ENCODE measurements at regions not wholly inside any gene's neighbourhood (a gene's known extent, or its start where the extent isn't known, plus 50 kb on each side); places are given as distances from the start of the nearest gene placed in this dataset.

DNA sequence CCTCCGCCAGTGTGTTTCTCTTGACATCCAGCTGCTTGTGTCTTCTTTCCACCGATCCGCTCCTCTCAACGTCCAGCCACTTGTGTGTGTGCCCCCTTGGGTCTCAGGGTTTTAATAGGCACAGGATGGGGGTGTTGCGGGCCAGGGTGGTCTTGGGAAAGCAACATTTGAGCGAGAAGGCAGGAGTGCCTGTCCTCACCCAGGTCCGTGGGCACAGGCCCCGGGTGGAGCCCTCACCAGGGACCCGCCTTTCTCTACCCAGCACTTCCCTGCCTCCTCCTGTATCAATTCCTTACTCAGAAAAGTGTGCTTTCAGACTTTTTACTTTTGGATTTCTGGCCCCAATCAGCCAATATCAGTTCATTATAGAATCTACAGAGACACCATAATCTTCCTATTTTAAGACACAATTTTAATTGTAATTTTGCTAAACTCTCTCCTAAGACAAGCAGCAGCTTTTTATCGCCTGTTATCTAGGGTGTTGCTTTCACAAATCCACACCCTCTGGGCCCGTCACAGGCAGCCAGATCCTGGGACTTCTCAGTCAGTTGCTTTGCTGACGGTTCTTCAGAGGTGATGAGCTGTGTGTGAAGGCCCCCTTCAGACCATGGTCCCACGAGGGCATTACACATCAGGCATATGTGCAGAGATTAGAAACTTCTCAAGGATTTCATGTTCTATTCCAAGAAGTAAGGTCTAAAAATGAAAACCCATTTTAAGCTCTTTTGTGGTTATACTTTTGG lies 96.0 kb upstream of the FHL2 start:
- no peaks in the 10 kb centered on the region for H3K27me3 ChIP-seq
- TF ChIP-seq, protein P1, sequence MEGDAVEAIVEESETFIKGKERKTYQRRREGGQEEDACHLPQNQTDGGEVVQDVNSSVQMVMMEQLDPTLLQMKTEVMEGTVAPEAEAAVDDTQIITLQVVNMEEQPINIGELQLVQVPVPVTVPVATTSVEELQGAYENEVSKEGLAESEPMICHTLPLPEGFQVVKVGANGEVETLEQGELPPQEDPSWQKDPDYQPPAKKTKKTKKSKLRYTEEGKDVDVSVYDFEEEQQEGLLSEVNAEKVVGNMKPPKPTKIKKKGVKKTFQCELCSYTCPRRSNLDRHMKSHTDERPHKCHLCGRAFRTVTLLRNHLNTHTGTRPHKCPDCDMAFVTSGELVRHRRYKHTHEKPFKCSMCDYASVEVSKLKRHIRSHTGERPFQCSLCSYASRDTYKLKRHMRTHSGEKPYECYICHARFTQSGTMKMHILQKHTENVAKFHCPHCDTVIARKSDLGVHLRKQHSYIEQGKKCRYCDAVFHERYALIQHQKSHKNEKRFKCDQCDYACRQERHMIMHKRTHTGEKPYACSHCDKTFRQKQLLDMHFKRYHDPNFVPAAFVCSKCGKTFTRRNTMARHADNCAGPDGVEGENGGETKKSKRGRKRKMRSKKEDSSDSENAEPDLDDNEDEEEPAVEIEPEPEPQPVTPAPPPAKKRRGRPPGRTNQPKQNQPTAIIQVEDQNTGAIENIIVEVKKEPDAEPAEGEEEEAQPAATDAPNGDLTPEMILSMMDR (IDR thresholded peaks at IDR 0.05) = no peak
- H3K36me3 ChIP-seq = no peaks in the 10 kb centered on the region
- no peak for DNase-seq (ENCODE audit: low spot score in 2 of 2)
- H3K27ac ChIP-seq = no peak overlapping the region
- intact Hi-C loops (cut with DNase I) = no loop called here
- H3K4me1 ChIP-seq = no peaks in the 10 kb centered on the region
- peaks cover 0 to 9% of the 10 kb centered on the region in 2 donors for H3K9me3 ChIP-seq
- no peak overlapping the region for H3K4me3 ChIP-seq

- TF ChIP-seq, protein P1 (IDR thresholded peaks at IDR 0.05) = no peak
- intact Hi-C loops (cut with DNase I) = no loop called here
- Histone ChIP-seq H3K4me1 (no peaks in the 10 kb centered on the region), H3K36me3 (no peaks in the 10 kb centered on the region), H3K27me3 (no peaks in the 10 kb centered on the region), H3K9me3 (peaks cover 0 to 9% of the 10 kb centered on the region in 2 donors), H3K4me3 (no peak overlapping the region), H3K27ac (no peak overlapping the region)
- DNase-seq (ENCODE audit: low spot score in 2 of 2) = no peak
Observed at GRCh38 chr2:105490956-105491355, 92.1 kb upstream of the FHL2 start.

DNA sequence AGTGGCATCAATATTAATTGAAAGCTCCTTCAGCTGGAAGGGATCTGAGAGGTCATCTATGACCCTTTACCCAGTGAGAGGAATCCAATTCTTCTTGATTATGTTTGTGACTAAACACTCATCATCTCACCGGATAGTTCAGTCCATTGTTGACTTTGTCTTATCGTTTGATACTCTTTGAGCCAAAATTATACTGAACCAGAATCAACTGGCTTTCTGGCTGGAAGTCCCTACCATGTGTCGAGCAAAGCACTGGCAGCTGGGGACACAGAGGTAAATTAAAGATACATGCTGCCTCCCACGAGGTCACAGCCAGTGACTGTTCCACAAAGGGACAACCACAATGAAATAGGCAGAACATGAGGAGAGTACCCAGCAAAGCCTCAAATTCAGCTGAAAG lies 91.4 kb upstream of the FHL2 start:
- TF ChIP-seq, protein P1 (IDR thresholded peaks at IDR 0.05) = no peak
- Histone ChIP-seq H3K4me3 (no peak overlapping the region), H3K9me3 (peaks cover 0 to 9% of the 10 kb centered on the region in 2 donors), H3K27ac (no peak overlapping the region), H3K4me1 (no peaks in the 10 kb centered on the region), H3K36me3 (no peaks in the 10 kb centered on the region), H3K27me3 (no peaks in the 10 kb centered on the region)
- no peak for DNase-seq (ENCODE audit: low spot score in 2 of 2)
- intact Hi-C loops (cut with DNase I) = no loop called here

DNA sequence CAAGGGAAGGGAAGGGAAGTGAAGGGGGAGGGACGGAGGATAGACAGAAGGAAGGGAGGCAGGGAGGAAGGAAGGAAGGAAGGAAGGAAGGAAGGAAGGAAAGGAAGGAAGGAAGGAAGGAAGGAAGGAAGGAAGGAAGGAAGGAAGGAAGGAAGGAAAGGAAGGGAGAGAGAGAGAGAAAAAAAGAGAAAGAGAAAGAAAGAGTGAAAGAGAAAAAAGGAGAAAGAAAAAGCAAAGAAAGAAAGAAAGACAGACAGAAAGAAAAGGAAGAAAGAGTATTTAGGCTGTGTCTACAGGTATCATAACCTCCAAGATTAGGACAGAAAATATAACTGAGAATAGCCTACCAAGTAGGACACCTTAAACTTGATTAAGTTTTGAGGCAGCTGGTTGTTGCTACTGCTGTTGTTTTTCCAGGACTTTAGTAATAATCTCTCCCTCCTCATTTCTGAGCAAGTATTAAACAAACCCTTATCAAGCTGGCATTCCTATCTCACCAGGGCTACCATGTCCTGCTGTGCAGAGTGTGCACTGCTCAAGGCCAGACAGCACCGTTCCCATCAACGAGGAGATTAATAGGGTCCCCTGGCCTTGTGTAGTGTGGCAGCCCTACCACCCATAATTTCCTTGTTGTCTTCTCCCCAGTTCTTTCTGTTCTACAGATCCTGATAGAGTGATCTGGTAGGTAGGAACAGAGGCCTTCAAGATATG lies 90.5 kb upstream of the FHL2 start:
- H3K27ac ChIP-seq = no peak overlapping the region

GRCh38 chr2:105488285-105488684 lies 89.4 kb upstream of the FHL2 start:
- Histone ChIP-seq H3K27ac (no peak overlapping the region), H3K27me3 (no peaks in the 10 kb centered on the region), H3K36me3 (no peaks in the 10 kb centered on the region), H3K9me3 (peaks cover 0 to 9% of the 10 kb centered on the region in 2 donors), H3K4me3 (no peak overlapping the region), H3K4me1 (no peaks in the 10 kb centered on the region)
- intact Hi-C loops (cut with DNase I) = no loop called here
- no peak for DNase-seq (ENCODE audit: low spot score in 2 of 2)
- TF ChIP-seq, protein P1 (IDR thresholded peaks at IDR 0.05) = no peak

More for the DNA sequence above, 90.5 kb upstream of the FHL2 start:
- H3K36me3 ChIP-seq = no peaks in the 10 kb centered on the region
- intact Hi-C loops (cut with DNase I) = no loop called here
- peaks cover 0 to 9% of the 10 kb centered on the region in 2 donors for H3K9me3 ChIP-seq
- TF ChIP-seq, protein P1 (IDR thresholded peaks at IDR 0.05) = no peak
- no peaks in the 10 kb centered on the region for H3K27me3 ChIP-seq
- no peak for DNase-seq (ENCODE audit: low spot score in 2 of 2)
- H3K4me3 ChIP-seq = no peak overlapping the region
- no peaks in the 10 kb centered on the region for H3K4me1 ChIP-seq

Data from ascending aorta (tissue), 2 donors.